Activated naive CD4-positive, alpha-beta T cell treated with anti-CD3 and anti-CD28 coated beads, Interleukin-2, amount 10 ng/mL, durations not matched to agents 7 days and 5 days (primary cell): ENCODE measurements at regions not wholly inside any gene's neighbourhood (a gene's known extent, or its start where the extent isn't known, plus 50 kb on each side); places are given as distances from the start of the nearest gene placed in this dataset.
A peak's percentile ranks its signal among the peaks of the same experiment; 100 is the strongest.

ENCODE experiments used
- CTCF ChIA-PET: fragments of 350-600 bp; sonication (Branson Sonifier 250); formaldehyde crosslinking; loops from one replicate; lab custom pipeline; 2021; ENCODE audit warnings: antibody characterized with exemption; lab: Charles Lee
- DNase-seq: peaks from one replicate; pipeline ENCODE4 v3.0.0-alpha.2; 2020
- H3K27ac Mint-ChIP-seq: one replicate; pipeline ENCODE4 v1.8.0; 2021; ENCODE audit warnings: mild to moderate bottlenecking, moderate library complexity, mixed read lengths
- H3K27me3 Mint-ChIP-seq: one replicate; pipeline ENCODE4 v1.8.0; 2021; ENCODE audit warnings: mild to moderate bottlenecking, mixed read lengths
- H3K36me3 Mint-ChIP-seq: one replicate; pipeline ENCODE4 v1.8.0; 2021; ENCODE audit warnings: mixed read lengths
- H3K4me1 Mint-ChIP-seq: one replicate; pipeline ENCODE4 v1.8.0; 2021; ENCODE audit warnings: mixed read lengths
- H3K4me3 Mint-ChIP-seq: one replicate; pipeline ENCODE4 v1.8.0; 2021; ENCODE audit warnings: mild to moderate bottlenecking, moderate library complexity, mixed read lengths
- H3K9me3 Mint-ChIP-seq: one replicate; pipeline ENCODE4 v1.8.0; 2021; ENCODE audit warnings: mixed read lengths

GRCh38 chr15:92523176-92523575 is 129.5 kb downstream of the ST8SIA2 start:
- Mint-ChIP-seq H3K36me3 (no peaks in the 10 kb centered on the region), H3K9me3 (no peaks in the 10 kb centered on the region), H3K27me3 (peaks cover 23% of the 10 kb centered on the region), H3K4me3 (no peak overlapping the region), H3K4me1 (no peaks in the 10 kb centered on the region), H3K27ac (no peak overlapping the region)
- CTCF ChIA-PET: interaction anchor here (4.4 kb wide), 1 partner anchor 190 kb away, joined by 37 read pairs; no protein-coding TSS in a partner anchor
- no peak for DNase-seq

GRCh38 chr15:92521624-92522008 is 127.9 kb downstream of the ST8SIA2 start:
- Mint-ChIP-seq H3K4me3 (no peak overlapping the region), H3K27me3 (peaks cover 14% of the 10 kb centered on the region), H3K4me1 (no peaks in the 10 kb centered on the region), H3K36me3 (no peaks in the 10 kb centered on the region), H3K27ac (no peak overlapping the region), H3K9me3 (no peaks in the 10 kb centered on the region)
- CTCF ChIA-PET: interaction anchor here (0.7 to 4.4 kb wide), 8 partner anchors 10 to 196 kb away, joined by 3 to 37 read pairs (median 5); no protein-coding TSS in a partner anchor
- DNase-seq: peak; percentile 69

GRCh38 chr15:92520914-92521623 is 127.4 kb downstream of the ST8SIA2 start:
- Mint-ChIP-seq H3K27me3 (peaks cover 13% of the 10 kb centered on the region), H3K36me3 (no peaks in the 10 kb centered on the region), H3K9me3 (no peaks in the 10 kb centered on the region), H3K4me1 (no peaks in the 10 kb centered on the region), H3K4me3 (no peak overlapping the region), H3K27ac (no peak overlapping the region)
- CTCF ChIA-PET: interaction anchor here (0.7 to 4.4 kb wide), 6 partner anchors 11 to 192 kb away, joined by 3 to 37 read pairs (median 5); no protein-coding TSS in a partner anchor
- no peak for DNase-seq

- H3K9me3 Mint-ChIP-seq: no peaks in the 10 kb centered on the region
Observed at GRCh38 chr15:92519709-92520108, 126.0 kb downstream of the ST8SIA2 start.

More at GRCh38 chr15:92519709-92520108, 126.0 kb downstream of the ST8SIA2 start:
- Mint-ChIP-seq H3K4me3 (no peak overlapping the region), H3K27ac (no peak overlapping the region), H3K36me3 (no peaks in the 10 kb centered on the region), H3K4me1 (no peaks in the 10 kb centered on the region), H3K27me3 (peaks cover 4% of the 10 kb centered on the region)
- CTCF ChIA-PET: no interaction called here
- DNase-seq: no peak
